AG09309 (cell line): ENCODE measurements at regions not wholly inside any gene's neighbourhood (a gene's known extent, or its start where the extent isn't known, plus 50 kb on each side); places are given as distances from the start of the nearest gene placed in this dataset.

Experiments used
- DNase-seq: peaks from one replicate; pipeline ENCODE4 v3.0.0-alpha.2; 2010; ENCODE audit warnings: low read depth
- H3K4me3 ChIP-seq: 2 replicates; pipeline ENCODE4 v1.5.1; 2011; ENCODE audit warnings: mild to moderate bottlenecking, low read depth, low read length, moderate library complexity; ENCODE audit not compliant: control insufficient read depth
- TF ChIP-seq, protein P1 (sequence below): IDR thresholded peaks from 2 replicates; pipeline ENCODE4 v1.5.1; 2011; ENCODE audit warnings: mild to moderate bottlenecking, low read depth, low read length, inconsistent platforms; ENCODE audit not compliant: insufficient read depth, control insufficient read depth; ENCODE audit errors: missing control alignments

DNA sequence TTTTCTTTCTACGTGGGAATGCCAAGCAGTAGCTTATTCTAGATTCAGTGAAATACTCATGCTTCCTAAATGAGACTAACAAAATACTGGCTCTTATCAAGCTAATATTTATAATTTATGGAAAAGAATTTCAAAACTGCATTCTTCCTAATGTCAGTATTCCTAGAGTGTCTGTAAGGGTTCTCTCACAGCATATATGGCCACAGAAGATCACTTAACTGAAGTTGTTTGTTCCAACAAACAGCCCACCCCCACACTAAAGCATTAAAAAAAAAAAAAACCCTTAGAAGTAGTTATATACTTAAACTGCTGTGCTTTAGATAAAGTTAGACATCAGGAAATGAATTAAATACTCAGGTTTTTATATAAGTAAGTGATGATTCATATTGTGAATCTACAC lies 247.7 kb upstream of the HSF2 start:
- no peak overlapping the region for H3K4me3 ChIP-seq
- no peak for DNase-seq
- TF ChIP-seq, protein P1, sequence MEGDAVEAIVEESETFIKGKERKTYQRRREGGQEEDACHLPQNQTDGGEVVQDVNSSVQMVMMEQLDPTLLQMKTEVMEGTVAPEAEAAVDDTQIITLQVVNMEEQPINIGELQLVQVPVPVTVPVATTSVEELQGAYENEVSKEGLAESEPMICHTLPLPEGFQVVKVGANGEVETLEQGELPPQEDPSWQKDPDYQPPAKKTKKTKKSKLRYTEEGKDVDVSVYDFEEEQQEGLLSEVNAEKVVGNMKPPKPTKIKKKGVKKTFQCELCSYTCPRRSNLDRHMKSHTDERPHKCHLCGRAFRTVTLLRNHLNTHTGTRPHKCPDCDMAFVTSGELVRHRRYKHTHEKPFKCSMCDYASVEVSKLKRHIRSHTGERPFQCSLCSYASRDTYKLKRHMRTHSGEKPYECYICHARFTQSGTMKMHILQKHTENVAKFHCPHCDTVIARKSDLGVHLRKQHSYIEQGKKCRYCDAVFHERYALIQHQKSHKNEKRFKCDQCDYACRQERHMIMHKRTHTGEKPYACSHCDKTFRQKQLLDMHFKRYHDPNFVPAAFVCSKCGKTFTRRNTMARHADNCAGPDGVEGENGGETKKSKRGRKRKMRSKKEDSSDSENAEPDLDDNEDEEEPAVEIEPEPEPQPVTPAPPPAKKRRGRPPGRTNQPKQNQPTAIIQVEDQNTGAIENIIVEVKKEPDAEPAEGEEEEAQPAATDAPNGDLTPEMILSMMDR = no peak

DNA sequence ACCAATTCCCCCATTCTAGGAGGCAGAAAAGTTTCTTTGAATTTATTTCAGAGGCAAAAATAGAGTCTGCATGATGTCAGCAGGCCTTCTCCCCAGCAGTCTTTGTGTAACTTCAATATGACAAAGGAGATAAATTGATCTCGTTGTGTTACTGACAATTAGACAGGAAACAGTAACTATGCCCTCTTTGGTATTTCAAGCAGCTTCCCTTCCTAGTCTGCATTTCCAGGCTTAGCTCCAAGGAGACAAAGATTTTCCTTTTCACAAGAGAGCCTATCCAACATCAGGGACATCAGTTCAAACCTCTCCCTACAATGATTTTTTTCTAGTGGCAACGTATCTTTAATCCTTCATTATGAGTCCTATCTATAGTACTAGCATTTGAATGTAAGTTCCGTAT lies 245.9 kb upstream of the HSF2 start:
- TF ChIP-seq, protein P1 = no peak
- no peak for DNase-seq
- no peak overlapping the region for H3K4me3 ChIP-seq

DNA sequence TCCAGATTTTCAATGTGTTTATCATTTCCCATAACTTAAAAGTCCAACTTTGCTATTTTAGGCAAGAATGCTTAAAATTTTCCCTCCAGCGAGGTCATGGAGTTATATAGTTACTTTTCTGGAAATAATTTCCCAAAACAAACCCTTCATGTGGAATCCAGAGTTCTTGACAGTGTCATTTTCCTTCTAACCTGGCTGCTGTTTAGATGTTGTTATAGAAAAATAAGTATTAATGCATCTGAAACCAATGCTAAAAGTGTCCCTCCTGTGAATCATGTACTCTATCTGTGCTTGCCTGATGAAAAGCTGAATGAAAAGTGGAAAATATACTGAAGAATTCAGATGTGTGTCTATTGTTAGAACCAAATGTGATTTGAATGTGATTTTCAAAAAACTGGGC lies 245.3 kb upstream of the HSF2 start:
- TF ChIP-seq, protein P1 = no peak
- no peak for DNase-seq
- H3K4me3 ChIP-seq = no peak overlapping the region

DNA sequence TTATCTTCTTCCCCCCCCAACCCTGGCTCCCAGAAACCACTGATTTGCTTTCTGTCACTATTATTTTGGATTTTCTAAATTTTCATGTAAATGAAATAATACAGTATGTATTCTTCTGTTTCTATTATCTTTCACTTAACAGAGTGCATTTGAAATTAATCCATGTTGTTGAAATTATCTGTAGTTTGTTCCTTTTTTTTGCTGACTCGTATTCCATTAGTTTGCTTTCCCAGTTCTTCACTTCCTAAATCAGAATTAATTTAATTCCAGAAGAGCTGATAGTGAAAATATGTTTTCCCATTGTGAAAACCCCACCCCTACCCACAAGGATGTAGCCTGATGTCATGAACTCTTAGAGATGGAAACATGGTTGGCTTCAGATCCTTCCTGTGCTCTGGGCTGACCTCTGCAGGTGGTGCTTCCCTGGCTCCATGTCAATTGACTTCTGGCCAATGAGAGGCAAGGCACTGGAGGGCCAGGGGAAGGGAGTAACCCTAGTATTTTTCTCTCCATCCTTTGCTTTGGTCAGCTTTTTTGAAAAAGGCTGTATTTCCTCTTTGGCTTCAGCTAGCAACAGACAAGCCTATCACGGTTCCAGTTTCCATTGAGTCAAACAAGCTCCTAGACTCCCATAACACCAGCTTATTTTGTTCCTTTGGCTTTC lies 244.4 kb upstream of the HSF2 start:
- no peak overlapping the region for H3K4me3 ChIP-seq
- TF ChIP-seq, protein P1 = no peak
- no peak for DNase-seq

DNA sequence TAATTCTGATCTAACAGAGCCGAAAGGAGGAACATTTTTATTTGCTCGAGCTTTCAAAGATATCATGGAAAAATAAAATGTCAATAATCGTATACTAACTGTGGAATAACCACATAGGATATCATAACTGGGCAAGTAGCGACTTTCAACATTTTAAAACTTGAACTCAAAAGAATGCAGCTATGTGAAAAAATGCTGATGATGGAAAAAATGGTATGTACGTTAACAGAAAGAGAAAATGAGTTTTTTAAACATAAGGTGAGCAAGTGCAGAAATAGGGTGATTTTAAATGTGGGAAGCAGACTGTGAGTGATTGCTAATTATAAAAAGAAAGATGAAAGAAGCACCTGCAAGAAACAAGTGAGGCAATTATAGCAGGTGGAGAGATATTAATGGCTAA lies 238.3 kb upstream of the HSF2 start:
- TF ChIP-seq, protein P1 = no peak
- no peak overlapping the region for H3K4me3 ChIP-seq
- no peak for DNase-seq

DNA sequence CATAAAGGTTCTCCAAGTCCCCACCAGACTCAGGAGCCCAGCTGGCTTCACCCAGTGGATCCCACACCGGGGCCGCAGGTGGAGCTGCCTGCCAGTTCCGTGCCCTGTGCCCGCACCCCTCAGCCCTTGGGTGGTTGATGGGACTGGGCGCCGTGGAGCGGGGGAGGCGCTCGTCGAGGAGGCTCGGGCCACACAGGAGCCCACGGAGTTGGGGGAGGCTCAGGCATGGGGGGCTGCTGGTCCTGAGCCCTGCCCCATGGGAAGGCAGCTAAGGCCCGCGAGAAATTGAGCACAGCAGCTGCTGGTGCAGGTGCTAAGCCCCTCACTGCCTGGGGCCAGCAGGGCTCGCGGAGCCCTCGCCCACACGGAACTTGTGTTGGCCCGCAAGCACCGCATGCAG lies 234.4 kb upstream of the HSF2 start:
- no peak overlapping the region for H3K4me3 ChIP-seq
- no peak for DNase-seq
- TF ChIP-seq, protein P1 = no peak
